SK-N-SH treated with all-trans-retinoic acid at 6 μM for 48 hours (cell line): ENCODE measurements at regions not wholly inside any gene's neighbourhood (a gene's known extent, or its start where the extent isn't known, plus 50 kb on each side); places are given as distances from the start of the nearest gene placed in this dataset.

Source experiments
- ATAC-seq: fragments of 200-7000 bp; cut with Tn5 transposase; 3 replicates; pipeline ENCODE4 v1.9.1; 2020; ENCODE audit warnings: mild to moderate bottlenecking, moderate library complexity
- ARNTL ChIP-seq: fragments of 450-650 bp; formaldehyde crosslinking; IDR thresholded peaks from 2 replicates; pipeline ENCODE4 v1.5.0; 2020; ENCODE audit warnings: low read depth, mild to moderate bottlenecking, moderate library complexity, borderline replicate concordance
- BACH2 ChIP-seq: fragments of 250-450 bp; sonication (Bioruptor Pico); IDR thresholded peaks from 2 replicates; pipeline ENCODE4 v1.9.0; 2021; ENCODE audit warnings: mild to moderate bottlenecking, borderline replicate concordance
- ESRRG ChIP-seq: fragments of 250-450 bp; sonication (Bioruptor Pico); IDR thresholded peaks from 2 replicates; pipeline ENCODE4 v1.6.1; 2021; ENCODE audit warnings: mild to moderate bottlenecking
- ISL1 ChIP-seq: fragments of 250-450 bp; sonication (Bioruptor Pico); IDR thresholded peaks from 2 replicates; pipeline ENCODE4 v2.1.2; 2022; ENCODE audit warnings: mild to moderate bottlenecking, moderate library complexity
- OSR1 ChIP-seq: fragments of 250-450 bp; sonication (Bioruptor Pico); IDR thresholded peaks from 2 replicates; pipeline ENCODE4 v1.8.0; 2022; ENCODE audit warnings: moderate library complexity, mild to moderate bottlenecking, inconsistent platforms
- PPARA ChIP-seq: fragments of 250-450 bp; sonication (Bioruptor Pico); IDR thresholded peaks from 2 replicates; pipeline ENCODE4 v1.5.0; 2020; ENCODE audit warnings: mild to moderate bottlenecking, borderline replicate concordance
- RARB ChIP-seq: fragments of 250-450 bp; sonication (Bioruptor Pico); IDR thresholded peaks from 2 replicates; pipeline ENCODE4 v1.8.0; 2021; ENCODE audit warnings: mild to moderate bottlenecking, moderate library complexity
- SNAI2 ChIP-seq: fragments of 250-450 bp; sonication (Bioruptor Pico); IDR thresholded peaks from 2 replicates; pipeline ENCODE4 v1.5.0; 2020; ENCODE audit warnings: mild to moderate bottlenecking, moderate library complexity
- TCF4 ChIP-seq: fragments of 250-450 bp; sonication (Bioruptor Pico); IDR thresholded peaks from 2 replicates; pipeline ENCODE4 v1.8.0; 2021; ENCODE audit warnings: mild to moderate bottlenecking, moderate library complexity, borderline replicate concordance
- TOX ChIP-seq: fragments of 250-450 bp; sonication (Bioruptor Pico); IDR thresholded peaks from 2 replicates; pipeline ENCODE4 v1.8.0; 2021; ENCODE audit warnings: mild to moderate bottlenecking, moderate library complexity, borderline replicate concordance
- ZFP3 ChIP-seq: fragments of 250-450 bp; sonication (Bioruptor Pico); IDR thresholded peaks from 2 replicates; pipeline ENCODE4 v1.5.0; 2020; ENCODE audit warnings: mild to moderate bottlenecking, moderate library complexity
- ZFP30 ChIP-seq: fragments of 450-650 bp; formaldehyde crosslinking; IDR thresholded peaks from 2 replicates; pipeline ENCODE4 v1.5.0; 2022; ENCODE audit warnings: mild to moderate bottlenecking, moderate library complexity
- ZNF565 ChIP-seq: fragments of 450-650 bp; formaldehyde crosslinking; conservative IDR thresholded peaks from 2 replicates; pipeline ENCODE4 v1.5.0; 2020; ENCODE audit warnings: low read depth, mild to moderate bottlenecking, moderate library complexity
- ZNF8 ChIP-seq: fragments of 450-650 bp; formaldehyde crosslinking; IDR thresholded peaks from 2 replicates; pipeline ENCODE4 v1.5.0; 2020; ENCODE audit warnings: mild to moderate bottlenecking, moderate library complexity
- TF ChIP-seq, protein P1 (sequence below): fragments of 250-450 bp; sonication (Bioruptor Pico); IDR thresholded peaks from 2 replicates; pipeline ENCODE4 v1.8.0; 2021; ENCODE audit warnings: low read depth, mild to moderate bottlenecking, moderate library complexity, borderline replicate concordance
- TF ChIP-seq, protein P2 (sequence below): fragments of 250-450 bp; sonication (Bioruptor Pico); IDR thresholded peaks from 2 replicates; pipeline ENCODE4 v1.5.0; 2020; ENCODE audit warnings: mild to moderate bottlenecking, moderate library complexity
- TF ChIP-seq, protein P3 (sequence below): fragments of 250-450 bp; sonication (Bioruptor Pico); IDR thresholded peaks from 2 replicates; pipeline ENCODE4 v1.8.0; 2020; ENCODE audit warnings: mild to moderate bottlenecking, moderate library complexity, borderline replicate concordance
- TF ChIP-seq, protein P4 (sequence below): fragments of 250-450 bp; sonication (Bioruptor Pico); IDR thresholded peaks from 2 replicates; pipeline ENCODE4 v1.5.1; 2021; ENCODE audit warnings: mild to moderate bottlenecking, moderate library complexity
- TF ChIP-seq, protein P5 (sequence below): fragments of 250-450 bp; sonication (Bioruptor Pico); IDR thresholded peaks from 2 replicates; pipeline ENCODE4 v1.5.1; 2020; ENCODE audit warnings: low read depth, mild to moderate bottlenecking, moderate library complexity

DNA sequence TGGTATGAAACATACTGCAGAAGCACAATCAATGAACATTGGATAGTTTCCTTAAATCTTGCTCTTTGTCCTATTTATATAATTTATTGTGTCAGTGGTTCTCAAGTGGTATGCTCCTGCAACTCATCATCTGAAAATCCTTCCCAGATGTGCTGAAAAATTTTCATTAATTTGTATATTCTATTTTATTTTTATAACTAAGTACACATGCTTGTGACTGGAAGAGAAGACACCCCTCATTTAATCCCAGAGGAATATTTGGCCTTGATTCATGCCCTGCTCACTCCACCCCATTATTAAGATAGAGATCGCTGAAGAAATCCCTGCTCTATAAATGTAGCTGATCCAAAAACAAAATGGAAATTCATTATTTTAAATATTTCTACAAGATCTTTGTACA is 870.5 kb upstream of the CXADR start:
- no peak for ATAC-seq
- TF ChIP-seq, protein P1, sequence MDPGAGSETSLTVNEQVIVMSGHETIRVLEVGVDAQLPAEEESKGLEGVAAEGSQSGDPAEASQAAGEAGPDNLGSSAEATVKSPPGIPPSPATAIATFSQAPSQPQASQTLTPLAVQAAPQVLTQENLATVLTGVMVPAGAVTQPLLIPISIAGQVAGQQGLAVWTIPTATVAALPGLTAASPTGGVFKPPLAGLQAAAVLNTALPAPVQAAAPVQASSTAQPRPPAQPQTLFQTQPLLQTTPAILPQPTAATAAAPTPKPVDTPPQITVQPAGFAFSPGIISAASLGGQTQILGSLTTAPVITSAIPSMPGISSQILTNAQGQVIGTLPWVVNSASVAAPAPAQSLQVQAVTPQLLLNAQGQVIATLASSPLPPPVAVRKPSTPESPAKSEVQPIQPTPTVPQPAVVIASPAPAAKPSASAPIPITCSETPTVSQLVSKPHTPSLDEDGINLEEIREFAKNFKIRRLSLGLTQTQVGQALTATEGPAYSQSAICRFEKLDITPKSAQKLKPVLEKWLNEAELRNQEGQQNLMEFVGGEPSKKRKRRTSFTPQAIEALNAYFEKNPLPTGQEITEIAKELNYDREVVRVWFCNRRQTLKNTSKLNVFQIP (CRISPR knock-in tag) = no peak
- TF ChIP-seq ZNF8 (CRISPR knock-in tag) (no peak), BACH2 (CRISPR knock-in tag) (no peak)
- TF ChIP-seq, protein P2, sequence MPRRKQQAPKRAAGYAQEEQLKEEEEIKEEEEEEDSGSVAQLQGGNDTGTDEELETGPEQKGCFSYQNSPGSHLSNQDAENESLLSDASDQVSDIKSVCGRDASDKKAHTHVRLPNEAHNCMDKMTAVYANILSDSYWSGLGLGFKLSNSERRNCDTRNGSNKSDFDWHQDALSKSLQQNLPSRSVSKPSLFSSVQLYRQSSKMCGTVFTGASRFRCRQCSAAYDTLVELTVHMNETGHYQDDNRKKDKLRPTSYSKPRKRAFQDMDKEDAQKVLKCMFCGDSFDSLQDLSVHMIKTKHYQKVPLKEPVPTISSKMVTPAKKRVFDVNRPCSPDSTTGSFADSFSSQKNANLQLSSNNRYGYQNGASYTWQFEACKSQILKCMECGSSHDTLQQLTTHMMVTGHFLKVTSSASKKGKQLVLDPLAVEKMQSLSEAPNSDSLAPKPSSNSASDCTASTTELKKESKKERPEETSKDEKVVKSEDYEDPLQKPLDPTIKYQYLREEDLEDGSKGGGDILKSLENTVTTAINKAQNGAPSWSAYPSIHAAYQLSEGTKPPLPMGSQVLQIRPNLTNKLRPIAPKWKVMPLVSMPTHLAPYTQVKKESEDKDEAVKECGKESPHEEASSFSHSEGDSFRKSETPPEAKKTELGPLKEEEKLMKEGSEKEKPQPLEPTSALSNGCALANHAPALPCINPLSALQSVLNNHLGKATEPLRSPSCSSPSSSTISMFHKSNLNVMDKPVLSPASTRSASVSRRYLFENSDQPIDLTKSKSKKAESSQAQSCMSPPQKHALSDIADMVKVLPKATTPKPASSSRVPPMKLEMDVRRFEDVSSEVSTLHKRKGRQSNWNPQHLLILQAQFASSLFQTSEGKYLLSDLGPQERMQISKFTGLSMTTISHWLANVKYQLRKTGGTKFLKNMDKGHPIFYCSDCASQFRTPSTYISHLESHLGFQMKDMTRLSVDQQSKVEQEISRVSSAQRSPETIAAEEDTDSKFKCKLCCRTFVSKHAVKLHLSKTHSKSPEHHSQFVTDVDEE (CRISPR knock-in tag) = no peak
- TF ChIP-seq, protein P3, sequence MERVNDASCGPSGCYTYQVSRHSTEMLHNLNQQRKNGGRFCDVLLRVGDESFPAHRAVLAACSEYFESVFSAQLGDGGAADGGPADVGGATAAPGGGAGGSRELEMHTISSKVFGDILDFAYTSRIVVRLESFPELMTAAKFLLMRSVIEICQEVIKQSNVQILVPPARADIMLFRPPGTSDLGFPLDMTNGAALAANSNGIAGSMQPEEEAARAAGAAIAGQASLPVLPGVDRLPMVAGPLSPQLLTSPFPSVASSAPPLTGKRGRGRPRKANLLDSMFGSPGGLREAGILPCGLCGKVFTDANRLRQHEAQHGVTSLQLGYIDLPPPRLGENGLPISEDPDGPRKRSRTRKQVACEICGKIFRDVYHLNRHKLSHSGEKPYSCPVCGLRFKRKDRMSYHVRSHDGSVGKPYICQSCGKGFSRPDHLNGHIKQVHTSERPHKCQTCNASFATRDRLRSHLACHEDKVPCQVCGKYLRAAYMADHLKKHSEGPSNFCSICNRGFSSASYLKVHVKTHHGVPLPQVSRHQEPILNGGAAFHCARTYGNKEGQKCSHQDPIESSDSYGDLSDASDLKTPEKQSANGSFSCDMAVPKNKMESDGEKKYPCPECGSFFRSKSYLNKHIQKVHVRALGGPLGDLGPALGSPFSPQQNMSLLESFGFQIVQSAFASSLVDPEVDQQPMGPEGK (CRISPR knock-in tag) = no peak

DNA sequence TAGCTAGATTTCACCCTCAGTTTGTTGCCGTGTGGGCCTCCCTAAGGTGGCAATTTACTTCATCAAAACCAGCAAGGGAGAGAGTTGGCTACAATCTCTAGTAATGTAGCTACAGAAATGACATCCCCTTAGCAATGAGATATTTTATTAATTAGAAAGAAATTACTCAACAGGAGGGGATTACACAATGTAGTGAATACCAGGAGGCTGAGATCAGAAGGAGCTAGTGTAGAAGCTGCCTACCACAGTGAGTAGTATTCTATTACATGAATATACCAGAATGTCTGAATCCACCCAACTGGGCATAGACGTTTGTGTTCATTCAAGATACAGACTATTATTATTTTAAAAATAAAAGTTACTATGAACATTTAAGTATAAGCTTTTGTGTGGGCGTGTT is 868.2 kb upstream of the CXADR start:
- ATAC-seq = no peak
- TF ChIP-seq SNAI2 (CRISPR knock-in tag) (no peak), ZFP30 (CRISPR knock-in tag) (no peak), PPARA (CRISPR knock-in tag) (no peak), BACH2 (CRISPR knock-in tag) (no peak), ZNF8 (CRISPR knock-in tag) (no peak), ARNTL (CRISPR knock-in tag) (no peak), ESRRG (no peak), ZFP3 (CRISPR knock-in tag) (no peak), ZNF565 (CRISPR knock-in tag) (no peak)
- TF ChIP-seq, protein P3 (CRISPR knock-in tag) = no peak
- TF ChIP-seq, protein P2 (CRISPR knock-in tag) = no peak
- TF ChIP-seq, all 23 proteins: peak for 0

DNA sequence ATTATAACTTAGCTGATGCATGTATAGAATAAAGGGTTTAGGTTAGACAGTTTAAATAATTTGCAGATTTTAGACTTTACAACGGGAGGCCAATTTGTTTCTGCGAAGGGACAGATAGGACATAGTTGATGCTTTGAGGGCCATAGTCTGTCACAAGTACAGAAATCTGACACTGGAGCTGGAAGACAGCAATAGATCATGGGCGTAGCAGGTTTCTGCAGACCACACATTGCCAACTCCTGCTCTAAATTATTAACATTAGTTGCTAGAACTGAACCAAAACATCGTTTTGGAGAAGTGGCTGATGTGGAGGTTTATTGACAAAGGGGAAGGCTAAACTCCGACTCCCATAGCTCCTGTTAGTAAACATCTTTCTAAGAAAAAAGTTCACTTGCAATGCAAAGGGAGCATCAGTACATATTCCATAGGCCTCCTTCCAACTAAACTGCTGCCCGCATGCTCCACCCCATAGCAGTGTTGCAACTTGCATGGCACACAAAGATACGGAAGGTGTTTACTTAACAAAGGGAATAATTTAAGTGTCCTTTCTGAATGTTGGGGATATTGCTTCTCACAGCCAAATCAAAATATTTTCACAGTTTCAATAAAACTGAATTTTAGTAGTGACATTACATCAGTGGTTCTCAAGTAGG is 862.0 kb upstream of the CXADR start:
- no peak for ATAC-seq
- TF ChIP-seq OSR1 = no peak
- no peak for TF ChIP-seq PPARA (CRISPR knock-in tag)
- no peak for TF ChIP-seq ZFP3 (CRISPR knock-in tag)
- TF ChIP-seq ISL1 (CRISPR knock-in tag) = no peak
- TF ChIP-seq BACH2 (CRISPR knock-in tag) = no peak
- no peak for TF ChIP-seq TOX (CRISPR knock-in tag)
- no peak for TF ChIP-seq RARB
- TF ChIP-seq, protein P4, sequence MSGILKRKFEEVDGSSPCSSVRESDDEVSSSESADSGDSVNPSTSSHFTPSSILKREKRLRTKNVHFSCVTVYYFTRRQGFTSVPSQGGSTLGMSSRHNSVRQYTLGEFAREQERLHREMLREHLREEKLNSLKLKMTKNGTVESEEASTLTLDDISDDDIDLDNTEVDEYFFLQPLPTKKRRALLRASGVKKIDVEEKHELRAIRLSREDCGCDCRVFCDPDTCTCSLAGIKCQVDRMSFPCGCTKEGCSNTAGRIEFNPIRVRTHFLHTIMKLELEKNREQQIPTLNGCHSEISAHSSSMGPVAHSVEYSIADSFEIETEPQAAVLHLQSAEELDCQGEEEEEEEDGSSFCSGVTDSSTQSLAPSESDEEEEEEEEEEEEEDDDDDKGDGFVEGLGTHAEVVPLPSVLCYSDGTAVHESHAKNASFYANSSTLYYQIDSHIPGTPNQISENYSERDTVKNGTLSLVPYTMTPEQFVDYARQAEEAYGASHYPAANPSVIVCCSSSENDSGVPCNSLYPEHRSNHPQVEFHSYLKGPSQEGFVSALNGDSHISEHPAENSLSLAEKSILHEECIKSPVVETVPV (CRISPR knock-in tag) = no peak
- no peak for TF ChIP-seq TCF4 (CRISPR knock-in tag)
- TF ChIP-seq, protein P5, sequence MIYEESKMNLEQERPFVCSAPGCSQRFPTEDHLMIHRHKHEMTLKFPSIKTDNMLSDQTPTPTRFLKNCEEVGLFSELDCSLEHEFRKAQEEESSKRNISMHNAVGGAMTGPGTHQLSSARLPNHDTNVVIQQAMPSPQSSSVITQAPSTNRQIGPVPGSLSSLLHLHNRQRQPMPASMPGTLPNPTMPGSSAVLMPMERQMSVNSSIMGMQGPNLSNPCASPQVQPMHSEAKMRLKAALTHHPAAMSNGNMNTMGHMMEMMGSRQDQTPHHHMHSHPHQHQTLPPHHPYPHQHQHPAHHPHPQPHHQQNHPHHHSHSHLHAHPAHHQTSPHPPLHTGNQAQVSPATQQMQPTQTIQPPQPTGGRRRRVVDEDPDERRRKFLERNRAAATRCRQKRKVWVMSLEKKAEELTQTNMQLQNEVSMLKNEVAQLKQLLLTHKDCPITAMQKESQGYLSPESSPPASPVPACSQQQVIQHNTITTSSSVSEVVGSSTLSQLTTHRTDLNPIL (CRISPR knock-in tag) = no peak
- no peak for TF ChIP-seq ESRRG
- TF ChIP-seq, protein P2 (CRISPR knock-in tag) = no peak
